MCF 10A (cell line): ENCODE measurements at regions not wholly inside any gene's neighbourhood (a gene's known extent, or its start where the extent isn't known, plus 50 kb on each side); places are given as distances from the start of the nearest gene placed in this dataset.

Experiments used
- BruUV-seq: library from RNA; stranded (reverse); fragments of 400-500 nt; replicated peaks from 2 replicates; lab custom pipeline; 2021; lab: Mats Ljungman, UMichigan
- CTCF ChIA-PET: fragments of 300-600 bp; sonication (Branson Sonifier 250); formaldehyde crosslinking; extraction: SDS; loops from one replicate; lab custom pipeline; 2021; ENCODE audit warnings: antibody characterized with exemption, inconsistent platforms; lab: Yijun Ruan, JAX
- POLR2A ChIA-PET: fragments of 300-600, 350-650 bp; sonication (Branson Sonifier 250); formaldehyde crosslinking; extraction: SDS; loops from one replicate; lab custom pipeline; 2020; ENCODE audit warnings: antibody characterized with exemption, inconsistent platforms; lab: Yijun Ruan, JAX
- DNase-seq: peaks from one replicate; pipeline ENCODE4 v3.0.0-alpha.2; 2018; ENCODE audit not compliant: unreplicated experiment
- H3K27ac Mint-ChIP-seq: one replicate; pipeline ENCODE4 v1.8.0; 2022; ENCODE audit warnings: mild to moderate bottlenecking, low read depth, mixed read lengths; ENCODE audit not compliant: unreplicated experiment
- H3K27me3 Mint-ChIP-seq: one replicate; pipeline ENCODE4 v1.8.0; 2022; ENCODE audit warnings: mixed read lengths; ENCODE audit not compliant: insufficient read depth, unreplicated experiment
- H3K36me3 Mint-ChIP-seq: one replicate; pipeline ENCODE4 v1.8.0; 2022; ENCODE audit warnings: mild to moderate bottlenecking, moderate library complexity, mixed read lengths; ENCODE audit not compliant: insufficient read depth, unreplicated experiment
- H3K4me1 Mint-ChIP-seq: one replicate; pipeline ENCODE4 v1.8.0; 2022; ENCODE audit warnings: mixed read lengths; ENCODE audit not compliant: insufficient read depth, unreplicated experiment
- H3K4me3 Mint-ChIP-seq: one replicate; pipeline ENCODE4 v1.8.0; 2022; ENCODE audit warnings: mild to moderate bottlenecking, moderate library complexity, mixed read lengths; ENCODE audit not compliant: unreplicated experiment
- H3K9me3 Mint-ChIP-seq: one replicate; pipeline ENCODE4 v1.8.0; 2022; ENCODE audit warnings: mixed read lengths; ENCODE audit not compliant: unreplicated experiment
- intact Hi-C: fragments of 100-400 bp; cut with micrococcal nuclease; formaldehyde crosslinking; loops from 2 replicates; pipeline ENCODE4 v1.14.1; 2022
- TF ChIP-seq, protein P1 (sequence below): fragments of 200-600 bp; IDR thresholded peaks from one replicate; pipeline ENCODE4 v1.8.0; 2022; ENCODE audit warnings: antibody characterized with exemption, mild to moderate bottlenecking; ENCODE audit not compliant: unreplicated experiment

GRCh38 chr1:79262745-79263258 lies 256.3 kb upstream of the ADGRL4 start:
- POLR2A ChIA-PET: no interaction called here
- Mint-ChIP-seq H3K9me3 (no peaks in the 10 kb centered on the region), H3K4me1 (no peaks in the 10 kb centered on the region), H3K27ac (no peak overlapping the region), H3K36me3 (no peaks in the 10 kb centered on the region), H3K27me3 (no peaks in the 10 kb centered on the region), H3K4me3 (no peak overlapping the region)
- TF ChIP-seq, protein P1, sequence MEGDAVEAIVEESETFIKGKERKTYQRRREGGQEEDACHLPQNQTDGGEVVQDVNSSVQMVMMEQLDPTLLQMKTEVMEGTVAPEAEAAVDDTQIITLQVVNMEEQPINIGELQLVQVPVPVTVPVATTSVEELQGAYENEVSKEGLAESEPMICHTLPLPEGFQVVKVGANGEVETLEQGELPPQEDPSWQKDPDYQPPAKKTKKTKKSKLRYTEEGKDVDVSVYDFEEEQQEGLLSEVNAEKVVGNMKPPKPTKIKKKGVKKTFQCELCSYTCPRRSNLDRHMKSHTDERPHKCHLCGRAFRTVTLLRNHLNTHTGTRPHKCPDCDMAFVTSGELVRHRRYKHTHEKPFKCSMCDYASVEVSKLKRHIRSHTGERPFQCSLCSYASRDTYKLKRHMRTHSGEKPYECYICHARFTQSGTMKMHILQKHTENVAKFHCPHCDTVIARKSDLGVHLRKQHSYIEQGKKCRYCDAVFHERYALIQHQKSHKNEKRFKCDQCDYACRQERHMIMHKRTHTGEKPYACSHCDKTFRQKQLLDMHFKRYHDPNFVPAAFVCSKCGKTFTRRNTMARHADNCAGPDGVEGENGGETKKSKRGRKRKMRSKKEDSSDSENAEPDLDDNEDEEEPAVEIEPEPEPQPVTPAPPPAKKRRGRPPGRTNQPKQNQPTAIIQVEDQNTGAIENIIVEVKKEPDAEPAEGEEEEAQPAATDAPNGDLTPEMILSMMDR: no peak
- no peak for DNase-seq
- no TSS peak for BruUV-seq
- CTCF ChIA-PET: interaction anchor here (0.6 to 2.6 kb wide), 5 partner anchors 12 to 264 kb away, joined by 3 to 14 read pairs (median 3); no protein-coding TSS in a partner anchor
- intact Hi-C loops: no loop called here

DNA sequence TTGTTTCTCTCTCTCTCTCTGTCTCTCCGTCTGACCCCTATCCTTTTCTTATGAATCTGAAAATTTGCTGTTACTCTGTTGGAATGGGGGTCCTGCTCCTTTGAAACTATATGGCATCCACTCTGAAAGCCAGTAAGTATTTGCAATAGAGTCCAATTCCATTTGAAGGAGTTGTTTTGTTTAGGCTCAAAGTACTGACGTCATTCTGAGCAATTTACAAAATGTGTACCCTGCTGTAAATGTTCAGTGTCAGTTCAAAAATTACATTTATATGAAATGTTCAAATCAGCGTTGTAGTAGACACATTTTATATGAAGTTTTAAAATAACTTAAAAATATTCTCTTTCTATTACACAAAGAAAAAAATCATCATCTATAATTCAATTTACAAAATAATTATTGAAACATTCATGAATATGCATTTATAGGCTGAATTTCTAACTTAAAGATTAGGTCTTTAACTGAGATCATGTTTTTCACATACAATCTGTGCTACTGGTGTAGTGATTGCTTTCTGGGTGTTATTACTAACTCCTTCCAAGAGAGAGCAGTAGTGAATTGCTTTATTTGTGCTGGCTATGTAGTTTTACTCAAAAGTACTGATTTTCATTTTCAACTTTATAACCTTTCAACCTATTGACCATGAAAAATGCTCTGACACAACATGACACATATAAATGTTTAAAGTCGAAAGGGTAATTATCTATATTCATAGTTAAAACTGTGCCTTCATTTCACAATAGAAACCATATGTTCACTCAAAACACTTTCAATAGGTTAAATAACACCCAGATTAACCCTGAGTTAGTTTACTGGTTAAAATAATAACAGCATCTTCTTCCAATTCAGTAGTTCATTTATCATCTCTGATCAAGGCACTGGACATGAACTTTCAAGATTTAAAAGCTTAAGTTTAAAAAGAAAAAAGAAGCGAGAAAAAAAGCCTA lies 253.1 kb upstream of the ADGRL4 start:
- no peak overlapping the region for H3K27ac Mint-ChIP-seq
- ChIA-PET CTCF (interaction anchor here (0.5 to 1.8 kb wide), 11 partner anchors 10 to 530 kb away, joined by 3 to 14 read pairs (median 3); no protein-coding TSS in a partner anchor), POLR2A (interaction anchor here (0.5 kb wide), 1 partner anchor 129 kb away, joined by 3 read pairs; no protein-coding TSS in a partner anchor)
- H3K4me3 Mint-ChIP-seq: no peak overlapping the region
- no peaks in the 10 kb centered on the region for H3K27me3 Mint-ChIP-seq
- H3K36me3 Mint-ChIP-seq: no peaks in the 10 kb centered on the region
- intact Hi-C loops: loop anchor here (1.0 to 5.0 kb wide), 5 partner anchors 94 to 958 kb away; no protein-coding TSS in a partner anchor
- no peaks in the 10 kb centered on the region for H3K9me3 Mint-ChIP-seq
- peak; percentile 57 for DNase-seq
- TF ChIP-seq, protein P1: peak; percentile 62
- no TSS peak for BruUV-seq
- H3K4me1 Mint-ChIP-seq: no peaks in the 10 kb centered on the region

GRCh38 chr1:79255421-79255820 lies 248.9 kb upstream of the ADGRL4 start:
- no peak overlapping the region for H3K4me3 Mint-ChIP-seq
- intact Hi-C loops: loop anchor here (5.0 kb wide), 1 partner anchor 962 kb away; no protein-coding TSS in a partner anchor

More at GRCh38 chr1:79255421-79255820, 248.9 kb upstream of the ADGRL4 start:
- no peaks in the 10 kb centered on the region for H3K36me3 Mint-ChIP-seq
- no peaks in the 10 kb centered on the region for H3K4me1 Mint-ChIP-seq
- POLR2A ChIA-PET: interaction anchor here (0.7 kb wide), 1 partner anchor 49 kb away, joined by 3 read pairs; no protein-coding TSS in a partner anchor
- CTCF ChIA-PET: interaction anchor here (0.6 kb wide), 1 partner anchor 118 kb away, joined by 3 read pairs; no protein-coding TSS in a partner anchor
- no TSS peak for BruUV-seq
- no peaks in the 10 kb centered on the region for H3K9me3 Mint-ChIP-seq
- TF ChIP-seq, protein P1: no peak
- DNase-seq: no peak
- no peak overlapping the region for H3K27ac Mint-ChIP-seq
- H3K27me3 Mint-ChIP-seq: no peaks in the 10 kb centered on the region
